Heart right ventricle (tissue), 16 donors: ENCODE measurements at regions not wholly inside any gene's neighbourhood (a gene's known extent, or its start where the extent isn't known, plus 50 kb on each side); places are given as distances from the start of the nearest gene placed in this dataset.
"Not testable (repeated sequence)": the region's sequence is repeated elsewhere in the genome, so short reads cannot be mapped to it uniquely, and the experiment has no call there.

ENCODE experiments used
- ATAC-seq, 8 donors: fragments of 200-7000 bp; cut with Tn5 transposase; one replicate each; pipeline ENCODE4 v1.9.1; 2020; ENCODE audit warnings: mild to moderate bottlenecking in 8 of 8, moderate library complexity in 8 of 8, moderate number of reproducible peaks in 1 of 8
- DNase-seq, 2 donors: peaks; one replicate each; pipeline ENCODE4 v3.0.0-alpha.2; 2020
- H3K27ac ChIP-seq, 10 donors: fragments of 200-600 bp; sonication (generic) in 2 of 10; one replicate each; pipeline versions ENCODE4 v1.5.0 to v1.8.0; 2020 to 2022; ENCODE audit warnings: mild to moderate bottlenecking in 3 of 10
- H3K27me3 ChIP-seq, 7 donors: fragments of 200-600 bp; one replicate each; pipeline ENCODE4 v1.8.0; 2021 to 2022; ENCODE audit warnings: mild to moderate bottlenecking in 2 of 7
- H3K36me3 ChIP-seq, 9 donors: fragments of 200-600 bp; sonication (generic) in 1 of 9; one replicate each; pipeline versions ENCODE4 v1.5.0 to v1.8.0; 2020 to 2022; ENCODE audit warnings: mild to moderate bottlenecking in 2 of 9
- H3K4me1 ChIP-seq, 9 donors: fragments of 200-600 bp; sonication (generic) in 1 of 9; one replicate each; pipeline versions ENCODE4 v1.5.0 to v1.8.0; 2020 to 2022; ENCODE audit warnings: mild to moderate bottlenecking in 4 of 9
- H3K4me3 ChIP-seq, 10 donors: fragments of 200-600 bp; sonication (generic) in 2 of 10; one replicate each; pipeline versions ENCODE4 v1.5.0 to v1.8.0; 2020 to 2022; ENCODE audit warnings: mild to moderate bottlenecking in 7 of 10, moderate library complexity in 2 of 10
- H3K9me3 ChIP-seq, 11 donors: fragments of 200-600 bp in 10 of 11; sonication (generic) in 2 of 11; one replicate each; pipeline versions ENCODE4 v1.5.0 to v1.8.0; 2013 to 2022; ENCODE audit warnings: mild to moderate bottlenecking in 2 of 11, control low read depth in 1 of 11, moderate library complexity in 1 of 11
- WGBS, 2 donors: extraction: QIAGEN DNeasy Blood & Tissue Kit; methylation state at CpG; one replicate each; pipeline ENCODE4 v1.1.7; 2013; ENCODE audit warnings: inconsistent platforms in 1 of 2; 5-methylcytosine and 5-hydroxymethylcytosine counted together
- intact Hi-C, 10 donors: fragments of 100-400 bp; cut with DNase I; formaldehyde crosslinking; loops; one replicate each; pipeline versions ENCODE4 v1.11.1 to v1.14.2; 2022
- TF ChIP-seq, protein P1 (sequence below), 9 donors: fragments of 200-600 bp; sonication (generic) in 2 of 9; IDR thresholded peaks; one replicate each; pipeline versions ENCODE4 v1.5.0 to v1.8.0; 2021 to 2022; ENCODE audit warnings: antibody characterized with exemption in 9 of 9, mild to moderate bottlenecking in 5 of 9, moderate library complexity in 1 of 9
- donor health status: Arrhythmogenic right ventricular cardiomyopathy.
- donor health status: ischemic (EF 13 %, LVEDD 7.1; RV severe dilation, severe dysfunction).
- donor health status: healthy with polysubstance abuse.
- donor health status: DM: no; HTN: yes; CAD: no.
- donor health status: DM: no; HTN: no; CAD: no.
- donor health status: ischemic (EF 25% LVEDD 6.9; RV normal size, moderate dysfunction).
- donor health status: ischemic (EF 25% LVEDD 5.7; RV mildly dilated, moderate dysfunction).
- donor health status: healthy.
- donor health status: DM: yes; HTN: yes; CAD: no.
- donor health status: Ischemic cardiomyopathy.
- donor health status: ischemic (EF 35%, LVEDD 5.7; RV mildly dilated, moderate dysfunction).
- donor health status: nonischemic (EF 11% LVEDD 7.7; RV severe dilation, severe dysfunction).
- donor health status: DM: yes; HTN: yes; CAD: no.
- donor health status: PGD.
- donor health status: ischemic (EF 29% LVEDD 5.4; RV normal size, mild dysfunction).
- donor health status: nonischemic (EF 23%, LVEDD 6.1; RV moderate dilation, normal function).

- no peak overlapping the region for H3K27ac ChIP-seq
- peaks cover 0 to 8% (median 0%) of the 10 kb centered on the region in 11 donors for H3K9me3 ChIP-seq
- H3K27me3 ChIP-seq = no peaks in the 10 kb centered on the region
- ATAC-seq (no peak), DNase-seq (no peak)
- H3K4me1 ChIP-seq = no peaks in the 10 kb centered on the region
- no peak overlapping the region for H3K4me3 ChIP-seq
- H3K36me3 ChIP-seq = no peaks in the 10 kb centered on the region
- TF ChIP-seq, protein P1, sequence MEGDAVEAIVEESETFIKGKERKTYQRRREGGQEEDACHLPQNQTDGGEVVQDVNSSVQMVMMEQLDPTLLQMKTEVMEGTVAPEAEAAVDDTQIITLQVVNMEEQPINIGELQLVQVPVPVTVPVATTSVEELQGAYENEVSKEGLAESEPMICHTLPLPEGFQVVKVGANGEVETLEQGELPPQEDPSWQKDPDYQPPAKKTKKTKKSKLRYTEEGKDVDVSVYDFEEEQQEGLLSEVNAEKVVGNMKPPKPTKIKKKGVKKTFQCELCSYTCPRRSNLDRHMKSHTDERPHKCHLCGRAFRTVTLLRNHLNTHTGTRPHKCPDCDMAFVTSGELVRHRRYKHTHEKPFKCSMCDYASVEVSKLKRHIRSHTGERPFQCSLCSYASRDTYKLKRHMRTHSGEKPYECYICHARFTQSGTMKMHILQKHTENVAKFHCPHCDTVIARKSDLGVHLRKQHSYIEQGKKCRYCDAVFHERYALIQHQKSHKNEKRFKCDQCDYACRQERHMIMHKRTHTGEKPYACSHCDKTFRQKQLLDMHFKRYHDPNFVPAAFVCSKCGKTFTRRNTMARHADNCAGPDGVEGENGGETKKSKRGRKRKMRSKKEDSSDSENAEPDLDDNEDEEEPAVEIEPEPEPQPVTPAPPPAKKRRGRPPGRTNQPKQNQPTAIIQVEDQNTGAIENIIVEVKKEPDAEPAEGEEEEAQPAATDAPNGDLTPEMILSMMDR (IDR thresholded peaks at IDR 0.05) = no peak
- intact Hi-C loops = no loop called here
These were observed 58.1 kb downstream of the ATXN7L3B start for GRCh38 chr12:74595696-74596095.

DNA sequence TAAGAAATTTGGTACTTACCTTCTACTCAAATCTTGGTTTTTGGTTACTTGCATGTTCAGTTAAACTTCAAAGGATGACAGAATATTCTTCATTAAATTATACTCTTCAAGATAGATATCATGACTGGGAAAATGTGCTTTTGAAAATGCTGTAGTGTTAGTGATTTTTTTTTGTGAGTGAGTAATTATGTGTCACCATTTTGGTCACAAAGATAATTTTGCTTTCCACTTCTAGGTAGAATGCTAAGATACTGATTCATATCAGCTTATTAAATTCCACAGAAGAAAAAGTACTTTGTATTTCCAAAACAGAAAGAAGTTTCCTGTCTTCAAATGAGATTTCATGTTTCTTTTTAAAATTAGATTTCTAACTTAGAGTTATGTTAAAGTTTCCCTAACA lies 61.2 kb downstream of the ATXN7L3B start:
- Histone ChIP-seq H3K27me3 (no peaks in the 10 kb centered on the region), H3K27ac (no peak overlapping the region), H3K9me3 (peaks cover 0 to 8% (median 0%) of the 10 kb centered on the region in 11 donors), H3K4me1 (no peaks in the 10 kb centered on the region), H3K4me3 (no peak overlapping the region), H3K36me3 (no peaks in the 10 kb centered on the region)
- intact Hi-C loops = no loop called here
- DNase-seq = no peak
- TF ChIP-seq, protein P1 (IDR thresholded peaks at IDR 0.05) = no peak
- ATAC-seq = no peak

GRCh38 chr12:74599932-74600331 lies 62.3 kb downstream of the ATXN7L3B start:
- Histone ChIP-seq H3K27me3 (no peaks in the 10 kb centered on the region), H3K27ac (no peak overlapping the region), H3K36me3 (no peaks in the 10 kb centered on the region), H3K4me1 (no peaks in the 10 kb centered on the region), H3K4me3 (no peak overlapping the region), H3K9me3 (peaks cover 0 to 8% (median 0%) of the 10 kb centered on the region in 11 donors)
- intact Hi-C loops = no loop called here
- TF ChIP-seq, protein P1 (IDR thresholded peaks at IDR 0.05) = no peak
- ATAC-seq (no peak), DNase-seq (no peak)
- WGBS, 2 donors = 22 to 38% methylated on average over 1 of the region's 1 CpG

DNA sequence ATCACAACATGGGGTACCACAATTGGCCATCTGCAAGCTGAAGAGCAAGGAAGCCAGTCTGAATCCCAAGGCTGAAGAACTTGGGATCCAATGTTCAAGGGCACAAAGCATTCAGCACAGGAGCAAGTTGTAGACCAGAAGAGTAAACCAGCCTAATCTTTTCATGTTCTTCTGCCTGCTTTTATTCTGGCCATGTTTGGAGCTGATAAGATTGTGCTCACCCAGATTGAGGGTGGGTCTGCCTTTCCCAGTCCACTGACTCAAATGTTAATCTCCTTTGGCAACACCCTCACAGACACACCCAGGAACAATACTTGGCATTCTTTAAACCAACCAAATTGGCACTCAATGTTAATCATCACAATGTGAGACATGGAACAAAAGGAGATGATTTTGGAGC lies 63.2 kb downstream of the ATXN7L3B start:
- H3K36me3 ChIP-seq, DNase-seq, H3K27ac ChIP-seq, H3K27me3 ChIP-seq, ATAC-seq, H3K4me1 ChIP-seq, H3K4me3 ChIP-seq, intact Hi-C loops, H3K9me3 ChIP-seq: not testable (repeated sequence)

DNA sequence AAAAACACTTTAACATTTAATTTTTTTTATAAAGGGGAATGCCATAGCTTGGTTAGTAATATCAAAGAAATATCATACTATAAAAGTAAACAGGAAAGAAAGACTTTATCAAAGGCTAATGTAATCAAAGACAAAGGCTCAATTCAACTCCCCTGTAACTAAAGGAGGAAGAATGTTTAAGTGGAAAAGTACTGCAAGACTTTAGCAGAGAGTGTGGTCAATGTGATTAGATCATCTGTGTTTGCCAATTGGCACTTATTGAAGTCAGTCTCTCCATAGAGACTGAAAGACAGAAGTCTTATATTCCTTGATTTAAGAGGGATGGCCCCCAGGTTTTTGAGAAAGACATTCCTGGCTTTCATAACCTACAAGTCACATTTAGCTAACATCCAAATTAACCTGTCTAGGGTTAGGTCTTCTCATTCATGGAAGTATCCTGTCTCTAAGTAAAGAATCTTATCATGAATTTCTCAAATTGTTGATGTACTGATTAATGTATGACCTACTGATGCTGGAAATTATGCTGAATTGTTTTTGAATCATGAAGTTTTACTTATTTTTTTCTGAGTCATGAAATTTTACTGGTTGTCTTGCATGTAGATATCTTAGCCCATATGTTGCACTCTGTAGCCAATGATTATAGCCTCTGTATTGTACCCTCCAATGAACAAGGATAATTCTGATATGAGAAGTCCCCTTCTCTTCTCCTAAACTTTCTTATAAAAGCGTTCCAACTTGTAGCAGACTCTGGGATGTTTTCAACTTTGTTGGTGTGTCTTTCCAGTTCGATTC lies 65.4 kb downstream of the ATXN7L3B start:
- TF ChIP-seq, protein P1 (IDR thresholded peaks at IDR 0.05) = no peak
- 67 to 73% methylated on average over 2 of the region's 2 CpGs for WGBS, 2 donors
- intact Hi-C loops = no loop called here
- Histone ChIP-seq H3K4me3 (no peak overlapping the region), H3K27ac (no peak overlapping the region), H3K27me3 (no peaks in the 10 kb centered on the region), H3K36me3 (no peaks in the 10 kb centered on the region), H3K9me3 (peaks cover 0 to 8% (median 0%) of the 10 kb centered on the region in 11 donors), H3K4me1 (no peaks in the 10 kb centered on the region)
- DNase-seq = no peak
- ATAC-seq = no peak
